GM12878 (cell line): ENCODE measurements at regions not wholly inside any gene's neighbourhood (a gene's known extent, or its start where the extent isn't known, plus 50 kb on each side); places are given as distances from the start of the nearest gene placed in this dataset.

ENCODE experiments used
- ATF2 ChIP-seq: IDR thresholded peaks from 2 replicates; pipeline ENCODE4 v1.6.1; 2012; ENCODE audit warnings: low read length, inconsistent platforms
- BCL11A ChIP-seq: IDR thresholded peaks from 2 replicates; pipeline ENCODE4 v1.6.1; 2011; ENCODE audit warnings: low read depth, low read length
- CBX5 ChIP-seq: sonication (generic); IDR thresholded peaks from 2 replicates; pipeline ENCODE4 v1.6.1; 2016; ENCODE audit warnings: low read depth, moderate library complexity, mild to moderate bottlenecking, inconsistent platforms
- CHD1 ChIP-seq: IDR thresholded peaks from 2 replicates; pipeline ENCODE4 v1.6.1; 2012; ENCODE audit warnings: low read depth, low read length, improper control_type of control experiment
- E4F1 ChIP-seq: fragments of 450-650 bp; IDR thresholded peaks from 2 replicates; pipeline ENCODE4 v1.6.1; 2018; ENCODE audit warnings: borderline replicate concordance, mild to moderate bottlenecking; ENCODE audit not compliant: partially characterized antibody
- FOXK2 ChIP-seq: fragments of 450-650 bp; IDR thresholded peaks from 2 replicates; pipeline ENCODE4 v1.6.1; 2017; ENCODE audit warnings: mild to moderate bottlenecking, moderate library complexity
- GATAD2B ChIP-seq: fragments of 450-650 bp; conservative IDR thresholded peaks from 2 replicates; pipeline ENCODE4 v1.6.1; 2017; ENCODE audit warnings: low read depth, mild to moderate bottlenecking, moderate library complexity
- HDAC6 ChIP-seq: fragments of 200-600 bp; sonication (generic); IDR thresholded peaks from one replicate; pipeline ENCODE4 v1.8.0; 2017; ENCODE audit warnings: antibody characterized with exemption; ENCODE audit not compliant: unreplicated experiment
- IKZF1 ChIP-seq: fragments of 450-650 bp; conservative IDR thresholded peaks from 2 replicates; pipeline ENCODE4 v1.6.1; 2017; ENCODE audit warnings: antibody characterized with exemption, mild to moderate bottlenecking
- IRF4 ChIP-seq: IDR thresholded peaks from 2 replicates; pipeline ENCODE4 v1.6.1; 2011; ENCODE audit warnings: low read depth, low read length
- KDM1A ChIP-seq: fragments of 200-600 bp; sonication (generic); IDR thresholded peaks from 2 replicates; pipeline ENCODE4 v1.6.1; 2016; ENCODE audit warnings: borderline replicate concordance
- MEF2B ChIP-seq: fragments of 450-650 bp; IDR thresholded peaks from 2 replicates; pipeline ENCODE4 v1.6.1; 2018; ENCODE audit warnings: mild to moderate bottlenecking, moderate library complexity; ENCODE audit not compliant: partially characterized antibody, poor library complexity, severe bottlenecking
- MYB ChIP-seq: fragments of 150-350 bp; IDR thresholded peaks from 2 replicates; pipeline ENCODE4 v1.6.1; 2014; ENCODE audit warnings: mild to moderate bottlenecking, low read depth, low read length, borderline replicate concordance
- MYC ChIP-seq: IDR thresholded peaks from 2 replicates; pipeline ENCODE4 v1.6.1; 2011; ENCODE audit warnings: mild to moderate bottlenecking, low read length, moderate library complexity, inconsistent platforms; ENCODE audit not compliant: insufficient read depth, insufficient replicate concordance, insufficient read length, severe bottlenecking
- NFIC ChIP-seq: IDR thresholded peaks from 2 replicates; pipeline ENCODE4 v1.6.1; 2012; ENCODE audit warnings: low read depth, mild to moderate bottlenecking, inconsistent platforms, low read length, moderate library complexity
- NKRF ChIP-seq: fragments of 450-650 bp; conservative IDR thresholded peaks from 2 replicates; pipeline ENCODE4 v1.6.1; 2017; ENCODE audit warnings: mild to moderate bottlenecking, moderate library complexity
- NR2F1 ChIP-seq: fragments of 450-650 bp; conservative IDR thresholded peaks from 2 replicates; pipeline ENCODE4 v1.6.1; 2017; ENCODE audit warnings: mild to moderate bottlenecking
- RAD21 ChIP-seq: IDR thresholded peaks from 2 replicates; pipeline ENCODE4 v1.6.1; 2011; ENCODE audit warnings: mild to moderate bottlenecking, low read depth, low read length, moderate library complexity; ENCODE audit not compliant: insufficient read depth
- RBBP5 ChIP-seq: fragments of 200-600 bp; sonication (generic); conservative IDR thresholded peaks from 2 replicates; pipeline ENCODE4 v1.6.1; 2016
- RCOR1 ChIP-seq: conservative IDR thresholded peaks from 2 replicates; pipeline ENCODE4 v1.6.1; 2012; ENCODE audit warnings: low read depth, low read length, improper control_type of control experiment
- RELA ChIP-seq: fragments of 450-650 bp; IDR thresholded peaks from 2 replicates; pipeline ENCODE4 v1.8.0; 2014; ENCODE audit warnings: borderline replicate concordance; ENCODE audit not compliant: partially characterized antibody
- RFX5 ChIP-seq: IDR thresholded peaks from 2 replicates; pipeline ENCODE4 v1.6.1; 2011; ENCODE audit warnings: low read depth, low read length, improper control_type of control experiment
- RUNX3 ChIP-seq: IDR thresholded peaks from 2 replicates; pipeline ENCODE4 v1.6.1; 2012; ENCODE audit warnings: low read length, inconsistent platforms
- SMARCA5 ChIP-seq: fragments of 450-650 bp; IDR thresholded peaks from 2 replicates; pipeline ENCODE4 v1.6.1; 2017; ENCODE audit warnings: mild to moderate bottlenecking
- SMC3 ChIP-seq: IDR thresholded peaks from 2 replicates; pipeline ENCODE4 v1.6.1; 2011; ENCODE audit warnings: low read length, improper control_type of control experiment, borderline replicate concordance
- TBL1XR1 ChIP-seq: IDR thresholded peaks from 2 replicates; pipeline ENCODE4 v1.6.1; 2012; ENCODE audit warnings: low read depth, low read length, improper control_type of control experiment
- YBX1 ChIP-seq: fragments of 450-650 bp; IDR thresholded peaks from 2 replicates; pipeline ENCODE4 v1.6.1; 2016; ENCODE audit warnings: antibody characterized with exemption
- ZNF217 ChIP-seq: fragments of 450-650 bp; IDR thresholded peaks from 2 replicates; pipeline ENCODE4 v1.6.1; 2017; ENCODE audit warnings: antibody characterized with exemption, mild to moderate bottlenecking

- TF ChIP-seq E4F1 (no peak), RBBP5 (no peak), NFIC (0 out of 2 replicates have a peak, but pooled peaks have one; percentile 42), RAD21 (peak; percentile 20; the same call in 1 of the 2 replicates), NKRF (no peak), SMC3 (no peak), RELA (no peak), HDAC6 (no peak), NR2F1 (no peak), FOXK2 (no peak), TBL1XR1 (no peak), CBX5 (no peak), RFX5 (peak; percentile 78), CHD1 (no peak), MYC (no peak), MEF2B (peak; percentile 92), YBX1 (no peak), ATF2 (peak; percentile 34; the same call in 1 of the 2 replicates), ZNF217 (peak; percentile 78; the same call in 1 of the 2 replicates), IKZF1 (no peak), SMARCA5 (no peak), BCL11A (peak; percentile 49; the same call in 1 of the 2 replicates), IRF4 (0 out of 2 replicates have a peak, but pooled peaks have one; percentile 14), GATAD2B (peak; percentile 63; the same call in 1 of the 2 replicates), RCOR1 (no peak), MYB (no peak), KDM1A (no peak), RUNX3 (peak; percentile 72)
These were observed 980.4 kb downstream of the SLITRK5 start (continued) for GRCh38 chr13:88651531-88651930.
